OCI-LY3 (cell line): ENCODE measurements at regions not wholly inside any gene's neighbourhood (a gene's known extent, or its start where the extent isn't known, plus 50 kb on each side); places are given as distances from the start of the nearest gene placed in this dataset.

Experiments used
- EZH2phosphoT487 ChIP-seq: fragments of 200-600 bp; shearing (Covaris generic); IDR thresholded peaks from 2 replicates; pipeline ENCODE4 v1.6.1; 2018; ENCODE audit warnings: antibody characterized with exemption, mixed run types, low read depth
- TF ChIP-seq, protein P1 (sequence below): fragments of 200-600, 300-600 bp; sonication (generic); IDR thresholded peaks from 2 replicates; pipeline ENCODE4 v1.5.1; 2014; ENCODE audit warnings: antibody characterized with exemption, low read length, low read depth

DNA sequence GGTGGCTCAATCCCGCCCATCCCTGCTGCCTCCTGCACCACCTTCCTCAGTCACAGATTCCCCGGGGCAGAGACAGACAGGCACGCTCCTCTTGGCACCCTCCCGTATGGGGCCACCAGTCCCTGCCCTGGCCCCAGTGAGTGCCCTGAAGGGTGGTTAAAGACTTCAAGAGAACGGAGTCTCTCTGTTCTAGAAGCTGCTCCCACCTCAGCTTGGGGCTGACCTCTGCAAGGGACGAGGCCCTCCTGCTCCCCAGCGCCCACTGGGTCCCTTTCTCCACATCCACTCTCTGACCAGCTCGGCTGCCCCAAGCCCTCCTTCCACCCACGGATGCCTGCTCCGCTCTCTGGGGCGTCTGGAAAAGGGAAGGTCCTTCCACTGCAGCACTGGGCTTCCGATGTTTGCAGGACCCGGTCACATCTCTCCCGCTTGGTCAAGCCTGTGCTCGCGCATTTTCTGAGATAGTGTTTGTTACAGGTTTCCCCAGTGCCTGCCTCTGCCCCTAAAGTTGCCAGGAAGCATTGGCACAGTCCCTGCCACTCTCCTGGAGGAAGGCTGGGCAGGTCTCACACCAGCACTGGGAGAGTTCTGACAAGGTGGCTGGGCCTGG lies 1487.9 kb downstream of the TBC1D22A start:
- TF ChIP-seq, protein P1, sequence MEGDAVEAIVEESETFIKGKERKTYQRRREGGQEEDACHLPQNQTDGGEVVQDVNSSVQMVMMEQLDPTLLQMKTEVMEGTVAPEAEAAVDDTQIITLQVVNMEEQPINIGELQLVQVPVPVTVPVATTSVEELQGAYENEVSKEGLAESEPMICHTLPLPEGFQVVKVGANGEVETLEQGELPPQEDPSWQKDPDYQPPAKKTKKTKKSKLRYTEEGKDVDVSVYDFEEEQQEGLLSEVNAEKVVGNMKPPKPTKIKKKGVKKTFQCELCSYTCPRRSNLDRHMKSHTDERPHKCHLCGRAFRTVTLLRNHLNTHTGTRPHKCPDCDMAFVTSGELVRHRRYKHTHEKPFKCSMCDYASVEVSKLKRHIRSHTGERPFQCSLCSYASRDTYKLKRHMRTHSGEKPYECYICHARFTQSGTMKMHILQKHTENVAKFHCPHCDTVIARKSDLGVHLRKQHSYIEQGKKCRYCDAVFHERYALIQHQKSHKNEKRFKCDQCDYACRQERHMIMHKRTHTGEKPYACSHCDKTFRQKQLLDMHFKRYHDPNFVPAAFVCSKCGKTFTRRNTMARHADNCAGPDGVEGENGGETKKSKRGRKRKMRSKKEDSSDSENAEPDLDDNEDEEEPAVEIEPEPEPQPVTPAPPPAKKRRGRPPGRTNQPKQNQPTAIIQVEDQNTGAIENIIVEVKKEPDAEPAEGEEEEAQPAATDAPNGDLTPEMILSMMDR: no peak
- TF ChIP-seq EZH2phosphoT487: no peak
